ENCODE measurements at regions not wholly inside any gene's neighbourhood (a gene's known extent, or its start where the extent isn't known, plus 50 kb on each side); places are given as distances from the start of the nearest gene placed in this dataset.
"Not testable (repeated sequence)": the region's sequence is repeated elsewhere in the genome, so short reads cannot be mapped to it uniquely, and the experiment has no call there.

GRCh38 chr6:66264376-66264775 is 557.4 kb upstream of the EYS start:
- no peaks in the 10 kb centered on the region for H3K36me3 Mint-ChIP-seq (ENCODE audit: low read depth)
- H3K4me1 Mint-ChIP-seq (ENCODE audit: low read depth), result no peaks in the 10 kb centered on the region
- H3K27me3 Mint-ChIP-seq (ENCODE audit: low read depth), result no peaks in the 10 kb centered on the region
- peaks cover 33% of the 10 kb centered on the region for H3K9me3 Mint-ChIP-seq
- no peak overlapping the region for H3K27ac Mint-ChIP-seq
- H3K4me3 Mint-ChIP-seq (ENCODE audit: low read depth), result no peak overlapping the region
- intact Hi-C loops (cut with micrococcal nuclease), result no loop called here
- no peak for DNase-seq (ENCODE audit: low spot score)

DNA sequence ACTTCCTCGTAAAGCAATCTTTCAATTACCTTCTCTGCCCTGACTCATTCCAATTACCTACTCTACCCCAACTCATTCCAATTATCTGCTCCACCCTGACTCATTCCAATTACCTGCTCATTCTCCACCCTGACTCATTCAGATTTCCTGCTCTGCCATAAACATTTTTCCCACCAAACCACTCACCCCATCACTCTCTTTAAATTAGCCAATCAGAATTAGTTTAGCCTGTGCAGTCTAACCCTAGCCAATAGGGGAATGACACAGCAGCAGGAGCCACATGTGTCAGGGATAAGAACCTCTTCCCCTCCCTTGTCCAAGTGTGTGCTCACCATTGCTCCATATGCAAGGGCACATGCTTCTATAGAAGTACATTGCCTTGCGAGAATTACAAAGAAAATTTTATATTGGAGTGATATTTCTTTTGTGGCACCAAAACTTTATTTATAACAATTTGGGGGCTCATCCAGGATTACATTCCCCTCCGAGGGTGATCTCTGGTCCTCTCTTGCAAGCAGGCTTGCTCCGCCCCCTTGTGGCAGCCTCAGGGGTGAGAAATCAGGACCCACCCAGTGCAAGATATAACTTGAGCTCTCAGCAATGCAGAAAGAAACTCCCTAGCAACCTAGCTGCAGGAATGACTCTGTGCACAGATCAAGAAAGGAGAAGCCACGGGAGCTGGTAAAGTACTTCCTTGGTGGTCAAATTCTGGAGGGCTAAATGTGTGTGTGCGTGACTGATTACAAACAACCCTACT is 551.9 kb upstream of the EYS start:
- H3K27me3 Mint-ChIP-seq (ENCODE audit: low read depth); H3K27ac Mint-ChIP-seq; H3K4me1 Mint-ChIP-seq (ENCODE audit: low read depth); intact Hi-C loops (cut with micrococcal nuclease); H3K36me3 Mint-ChIP-seq (ENCODE audit: low read depth); H3K4me3 Mint-ChIP-seq (ENCODE audit: low read depth); DNase-seq (ENCODE audit: low spot score): not testable (repeated sequence)
- peaks cover 44% of the 10 kb centered on the region for H3K9me3 Mint-ChIP-seq

GRCh38 chr6:66245231-66245630 is 538.2 kb upstream of the EYS start:
- no peaks in the 10 kb centered on the region for H3K27me3 Mint-ChIP-seq (ENCODE audit: low read depth)
- no peaks in the 10 kb centered on the region for H3K4me1 Mint-ChIP-seq (ENCODE audit: low read depth)
- no peak for DNase-seq (ENCODE audit: low spot score)
- H3K4me3 Mint-ChIP-seq (ENCODE audit: low read depth), result no peak overlapping the region
- no peaks in the 10 kb centered on the region for H3K36me3 Mint-ChIP-seq (ENCODE audit: low read depth)
- intact Hi-C loops (cut with micrococcal nuclease), result no loop called here
- H3K9me3 Mint-ChIP-seq, result peaks cover 29% of the 10 kb centered on the region
- H3K27ac Mint-ChIP-seq, result no peak overlapping the region

GRCh38 chr6:66238851-66239250 is 531.8 kb upstream of the EYS start:
- Mint-ChIP-seq H3K4me1 (ENCODE audit: low read depth) (no peaks in the 10 kb centered on the region), H3K27ac (no peak overlapping the region), H3K27me3 (ENCODE audit: low read depth) (no peaks in the 10 kb centered on the region), H3K4me3 (ENCODE audit: low read depth) (no peak overlapping the region), H3K9me3 (peaks cover 17% of the 10 kb centered on the region), H3K36me3 (ENCODE audit: low read depth) (no peaks in the 10 kb centered on the region)
- DNase-seq (ENCODE audit: low spot score), result no peak
- intact Hi-C loops (cut with micrococcal nuclease), result no loop called here

DNA sequence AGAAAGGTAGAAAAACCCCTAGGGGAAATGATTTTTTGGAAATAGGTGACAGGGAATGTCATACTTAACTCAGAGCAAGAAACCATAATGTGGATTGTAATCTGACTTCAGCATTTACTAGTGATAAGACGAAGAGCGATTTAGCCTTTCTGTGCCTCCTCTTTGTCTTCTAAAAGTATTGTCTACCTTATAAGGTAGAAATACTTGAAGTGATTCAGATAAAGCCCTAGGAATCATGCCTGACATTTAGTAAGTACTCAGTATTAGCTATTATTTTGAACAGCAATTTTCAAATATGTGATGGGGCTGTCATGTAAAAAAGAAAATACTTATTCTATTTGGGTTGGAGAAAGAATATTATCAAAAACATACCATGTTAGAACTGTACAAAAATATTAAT is 525.9 kb upstream of the EYS start:
- no peaks in the 10 kb centered on the region for H3K36me3 Mint-ChIP-seq (ENCODE audit: low read depth)
- peaks cover 28% of the 10 kb centered on the region for H3K9me3 Mint-ChIP-seq
- intact Hi-C loops (cut with micrococcal nuclease), result no loop called here
- DNase-seq (ENCODE audit: low spot score), result no peak
- H3K27me3 Mint-ChIP-seq (ENCODE audit: low read depth), result no peaks in the 10 kb centered on the region
- H3K4me3 Mint-ChIP-seq (ENCODE audit: low read depth), result no peak overlapping the region
- H3K27ac Mint-ChIP-seq, result no peak overlapping the region
- H3K4me1 Mint-ChIP-seq (ENCODE audit: low read depth), result no peaks in the 10 kb centered on the region

GRCh38 chr6:66230591-66230990 is 523.6 kb upstream of the EYS start:
- H3K27ac Mint-ChIP-seq, result no peak overlapping the region
- peaks cover 23% of the 10 kb centered on the region for H3K9me3 Mint-ChIP-seq
- H3K4me1 Mint-ChIP-seq (ENCODE audit: low read depth), result no peaks in the 10 kb centered on the region
- DNase-seq (ENCODE audit: low spot score), result no peak
- no peaks in the 10 kb centered on the region for H3K36me3 Mint-ChIP-seq (ENCODE audit: low read depth)
- H3K4me3 Mint-ChIP-seq (ENCODE audit: low read depth), result no peak overlapping the region
- no peaks in the 10 kb centered on the region for H3K27me3 Mint-ChIP-seq (ENCODE audit: low read depth)
- intact Hi-C loops (cut with micrococcal nuclease), result no loop called here

DNA sequence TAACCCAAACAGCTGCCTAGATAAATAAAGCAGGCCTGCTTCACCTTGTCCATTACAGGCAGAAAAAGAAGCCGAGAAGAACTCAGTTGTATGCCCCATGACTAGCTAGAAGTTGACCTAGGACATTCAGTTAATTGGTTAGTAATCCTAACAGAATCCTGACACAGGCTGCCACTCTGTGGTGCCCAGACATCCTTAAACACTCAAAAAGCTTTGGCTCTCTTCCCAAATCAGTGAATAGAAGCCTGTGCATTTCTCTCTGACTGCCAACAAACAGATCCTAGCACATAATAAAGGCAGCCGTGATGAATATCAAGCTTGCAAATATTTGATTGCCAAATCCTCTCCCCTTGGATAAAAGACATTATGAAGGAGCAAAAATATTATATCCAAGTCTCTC is 519.1 kb upstream of the EYS start:
- no peaks in the 10 kb centered on the region for H3K4me1 Mint-ChIP-seq (ENCODE audit: low read depth)
- peaks cover 11% of the 10 kb centered on the region for H3K9me3 Mint-ChIP-seq
- no peak overlapping the region for H3K4me3 Mint-ChIP-seq (ENCODE audit: low read depth)
- no peak overlapping the region for H3K27ac Mint-ChIP-seq
- DNase-seq (ENCODE audit: low spot score), result no peak
- no peaks in the 10 kb centered on the region for H3K27me3 Mint-ChIP-seq (ENCODE audit: low read depth)
- no peaks in the 10 kb centered on the region for H3K36me3 Mint-ChIP-seq (ENCODE audit: low read depth)
- intact Hi-C loops (cut with micrococcal nuclease), result no loop called here

- peaks cover 38% of the 10 kb centered on the region for H3K9me3 Mint-ChIP-seq
- no peak overlapping the region for H3K27ac Mint-ChIP-seq
- no peak for DNase-seq (ENCODE audit: low spot score)
- H3K4me3 Mint-ChIP-seq (ENCODE audit: low read depth), result no peak overlapping the region
- no peaks in the 10 kb centered on the region for H3K4me1 Mint-ChIP-seq (ENCODE audit: low read depth)
- H3K36me3 Mint-ChIP-seq (ENCODE audit: low read depth), result no peaks in the 10 kb centered on the region
- no peaks in the 10 kb centered on the region for H3K27me3 Mint-ChIP-seq (ENCODE audit: low read depth)
- intact Hi-C loops (cut with micrococcal nuclease), result no loop called here
These were observed 503.9 kb upstream of the EYS start for GRCh38 chr6:66210964-66211363.

- intact Hi-C loops (cut with micrococcal nuclease), result no loop called here
- H3K27me3 Mint-ChIP-seq (ENCODE audit: low read depth), result no peaks in the 10 kb centered on the region
- peaks cover 10% of the 10 kb centered on the region for H3K9me3 Mint-ChIP-seq
- H3K4me3 Mint-ChIP-seq (ENCODE audit: low read depth), result no peak overlapping the region
- H3K36me3 Mint-ChIP-seq (ENCODE audit: low read depth), result no peaks in the 10 kb centered on the region
- no peaks in the 10 kb centered on the region for H3K4me1 Mint-ChIP-seq (ENCODE audit: low read depth)
- H3K27ac Mint-ChIP-seq, result no peak overlapping the region
- DNase-seq (ENCODE audit: low spot score), result no peak
These were observed 493.4 kb upstream of the EYS start for GRCh38 chr6:66200390-66200789.

- intact Hi-C loops (cut with micrococcal nuclease), result no loop called here
These were observed 492.1 kb upstream of the EYS start for GRCh38 chr6:66199171-66199570.

DNA sequence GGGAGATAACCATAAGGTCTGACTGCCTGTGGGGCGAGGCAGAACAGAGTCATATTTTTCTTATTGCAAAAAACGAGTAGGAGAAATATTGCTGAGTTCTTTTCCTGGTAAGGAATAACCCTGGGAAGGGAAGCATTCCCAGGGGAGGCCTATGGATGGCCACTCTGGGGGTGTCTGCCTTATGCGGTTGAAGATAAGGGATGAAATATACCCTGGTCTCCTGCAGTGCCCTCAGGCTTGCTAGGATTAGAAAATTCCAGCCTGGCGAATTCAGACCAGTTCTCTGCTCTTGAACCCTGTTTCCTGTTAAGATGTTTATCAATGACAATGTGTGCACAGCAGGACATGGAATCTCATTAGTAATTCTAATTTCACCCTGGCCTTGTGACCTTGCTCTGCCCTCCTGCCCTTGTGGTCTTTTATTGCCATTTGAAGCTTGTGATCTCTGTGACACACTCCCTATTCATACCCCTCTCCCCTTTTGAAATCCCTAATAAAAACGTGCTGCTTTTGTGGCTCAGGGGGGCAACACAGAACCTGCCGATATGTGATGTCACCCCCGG is 491.1 kb upstream of the EYS start:
- no peak for DNase-seq (ENCODE audit: low spot score)
- Mint-ChIP-seq H3K36me3 (ENCODE audit: low read depth) (no peaks in the 10 kb centered on the region), H3K27ac (no peak overlapping the region), H3K4me1 (ENCODE audit: low read depth) (no peaks in the 10 kb centered on the region), H3K4me3 (ENCODE audit: low read depth) (no peak overlapping the region), H3K27me3 (ENCODE audit: low read depth) (no peaks in the 10 kb centered on the region), H3K9me3 (peaks cover 9% of the 10 kb centered on the region)
- intact Hi-C loops (cut with micrococcal nuclease), result no loop called here

More at GRCh38 chr6:66199171-66199570, 492.1 kb upstream of the EYS start:
- Mint-ChIP-seq H3K36me3 (ENCODE audit: low read depth) (no peaks in the 10 kb centered on the region), H3K9me3 (peaks cover 9% of the 10 kb centered on the region), H3K4me3 (ENCODE audit: low read depth) (no peak overlapping the region), H3K27me3 (ENCODE audit: low read depth) (no peaks in the 10 kb centered on the region), H3K27ac (no peak overlapping the region), H3K4me1 (ENCODE audit: low read depth) (no peaks in the 10 kb centered on the region)
- DNase-seq (ENCODE audit: low spot score), result no peak

DNA sequence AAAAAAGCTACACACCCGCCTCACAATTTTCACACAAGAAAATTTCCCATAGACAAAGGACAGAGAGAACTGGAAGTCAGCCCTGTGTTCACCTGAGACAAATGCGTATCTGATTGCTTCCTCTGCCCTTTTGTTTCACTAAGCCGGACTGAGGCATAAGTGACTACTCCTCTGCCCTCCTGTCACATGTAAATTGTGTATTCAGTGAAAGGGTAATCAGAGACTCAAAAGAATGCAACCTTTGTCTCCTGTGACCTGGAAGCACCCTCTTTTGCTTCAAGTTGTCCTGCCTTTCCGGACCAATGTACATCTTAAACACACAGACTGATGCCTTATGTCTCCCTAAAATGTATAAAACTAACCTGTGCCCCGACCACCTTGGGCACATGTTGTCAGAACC is 483.8 kb upstream of the EYS start:
- H3K4me3 Mint-ChIP-seq (ENCODE audit: low read depth), result no peak overlapping the region
- no peaks in the 10 kb centered on the region for H3K4me1 Mint-ChIP-seq (ENCODE audit: low read depth)
- intact Hi-C loops (cut with micrococcal nuclease), result no loop called here
- H3K9me3 Mint-ChIP-seq, result peaks cover 16% of the 10 kb centered on the region
- no peaks in the 10 kb centered on the region for H3K36me3 Mint-ChIP-seq (ENCODE audit: low read depth)
- H3K27ac Mint-ChIP-seq, result no peak overlapping the region
- no peaks in the 10 kb centered on the region for H3K27me3 Mint-ChIP-seq (ENCODE audit: low read depth)
- DNase-seq (ENCODE audit: low spot score), result no peak

GRCh38 chr6:66189915-66190314 is 482.9 kb upstream of the EYS start:
- Mint-ChIP-seq H3K27ac (no peak overlapping the region), H3K4me3 (ENCODE audit: low read depth) (no peak overlapping the region), H3K9me3 (peaks cover 19% of the 10 kb centered on the region), H3K4me1 (ENCODE audit: low read depth) (no peaks in the 10 kb centered on the region), H3K27me3 (ENCODE audit: low read depth) (no peaks in the 10 kb centered on the region), H3K36me3 (ENCODE audit: low read depth) (no peaks in the 10 kb centered on the region)
- intact Hi-C loops (cut with micrococcal nuclease), result no loop called here
- no peak for DNase-seq (ENCODE audit: low spot score)
